ENCODE measurements at regions not wholly inside any gene's neighbourhood (a gene's known extent, or its start where the extent isn't known, plus 50 kb on each side); places are given as distances from the start of the nearest gene placed in this dataset.

DNA sequence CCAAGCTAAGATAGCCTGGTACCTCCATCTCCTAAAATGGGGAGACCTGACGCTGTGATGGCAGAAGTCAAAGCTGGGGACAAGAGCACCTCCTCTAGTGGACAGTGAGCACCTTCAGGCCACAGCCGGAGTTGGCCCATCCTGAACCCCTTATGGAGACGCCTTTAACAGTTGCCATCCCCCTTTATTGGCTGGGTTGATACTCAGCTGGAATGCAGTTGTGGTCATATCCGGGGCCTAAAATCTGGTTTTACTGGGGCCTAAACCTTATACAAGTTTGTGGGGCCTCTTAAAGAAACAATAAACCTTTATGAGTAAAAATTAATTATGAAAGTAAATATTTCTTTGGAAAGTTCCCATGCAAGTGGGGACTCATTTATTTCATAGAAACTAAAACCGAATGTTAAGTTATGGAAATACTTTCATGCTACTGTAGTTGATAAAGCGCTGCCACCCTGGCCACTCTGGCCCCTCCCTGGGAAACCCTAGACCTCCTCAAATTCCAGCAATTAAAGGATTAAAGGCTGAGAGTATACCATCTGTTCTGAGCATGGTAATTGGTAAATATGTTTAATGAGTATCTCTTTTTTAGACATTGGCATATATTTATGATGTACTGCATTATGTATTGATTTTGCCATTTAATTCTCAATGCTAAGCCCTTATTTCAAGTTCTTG is 95.1 kb upstream of the SASH1 start:
- Histone ChIP-seq H3K27me3 (ENCODE audit: control insufficient read depth, insufficient read depth, low read length) (no peaks in the 10 kb centered on the region), H3K4me3 (ENCODE audit: low read length) (no peak overlapping the region), H3K4me1 (ENCODE audit: control insufficient read depth, insufficient read depth, low read length) (no peaks in the 10 kb centered on the region), H3K9me3 (ENCODE audit: control insufficient read depth, insufficient read depth, low read length) (no peaks in the 10 kb centered on the region), H3K27ac (ENCODE audit: low read length) (no peak overlapping the region), H3K36me3 (ENCODE audit: control insufficient read depth, insufficient read depth, low read length) (no peaks in the 10 kb centered on the region)
- Mint-ChIP-seq H3K36me3 (no peaks in the 10 kb centered on the region), H3K27ac (no peak overlapping the region), H3K9me3 (no peaks in the 10 kb centered on the region), H3K4me1 (no peaks in the 10 kb centered on the region), H3K4me3 (no peak overlapping the region), H3K27me3 (ENCODE audit: low read depth in 2 of 2) (no peaks in the 10 kb centered on the region)
- ATAC-seq (no peak), DNase-seq (no peak)
- no peak for TF ChIP-seq CTCF (IDR thresholded peaks at IDR 0.05)
- 89% methylated on average over 6 of the region's 6 CpGs for WGBS (ENCODE audit: insufficient coverage)
- intact Hi-C loops (cut with micrococcal nuclease) = no loop called here

DNA sequence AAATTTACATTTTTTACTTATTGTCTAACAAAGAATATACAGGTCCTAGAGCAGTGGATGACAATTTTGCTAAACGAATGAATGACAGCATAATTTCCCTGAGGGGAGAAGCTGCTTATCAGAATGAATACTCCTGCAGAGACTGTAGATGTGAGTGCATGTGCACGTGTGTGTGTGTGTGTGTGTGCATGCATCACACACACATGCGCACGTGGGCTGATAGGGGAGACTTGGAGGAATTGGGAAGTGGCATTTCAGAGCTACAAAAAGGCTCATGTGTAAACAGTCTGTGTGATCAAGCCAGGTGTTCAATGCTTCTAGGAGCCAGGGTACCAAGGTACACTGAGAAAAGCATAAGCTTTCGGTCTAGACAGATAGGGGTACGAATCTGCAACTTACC is 93.5 kb upstream of the SASH1 start:
- no peaks in the 10 kb centered on the region for H3K4me1 Mint-ChIP-seq
- 79% methylated on average over 6 of the region's 6 CpGs for WGBS (ENCODE audit: insufficient coverage)
- no peaks in the 10 kb centered on the region for H3K9me3 Mint-ChIP-seq
- ATAC-seq = no peak
- no peaks in the 10 kb centered on the region for H3K36me3 ChIP-seq (ENCODE audit: control insufficient read depth, insufficient read depth, low read length)
- no peak for TF ChIP-seq CTCF (IDR thresholded peaks at IDR 0.05)
- no peaks in the 10 kb centered on the region for H3K27me3 ChIP-seq (ENCODE audit: control insufficient read depth, insufficient read depth, low read length)
- H3K27ac Mint-ChIP-seq = no peak overlapping the region
- H3K36me3 Mint-ChIP-seq = no peaks in the 10 kb centered on the region
- no peak overlapping the region for H3K27ac ChIP-seq (ENCODE audit: low read length)
- H3K4me3 Mint-ChIP-seq = no peak overlapping the region
- intact Hi-C loops (cut with micrococcal nuclease) = no loop called here
- H3K4me3 ChIP-seq (ENCODE audit: low read length) = no peak overlapping the region
- H3K4me1 ChIP-seq (ENCODE audit: control insufficient read depth, insufficient read depth, low read length) = no peaks in the 10 kb centered on the region
- H3K27me3 Mint-ChIP-seq (ENCODE audit: low read depth in 2 of 2) = no peaks in the 10 kb centered on the region
- DNase-seq = no peak
- no peaks in the 10 kb centered on the region for H3K9me3 ChIP-seq (ENCODE audit: control insufficient read depth, insufficient read depth, low read length)

DNA sequence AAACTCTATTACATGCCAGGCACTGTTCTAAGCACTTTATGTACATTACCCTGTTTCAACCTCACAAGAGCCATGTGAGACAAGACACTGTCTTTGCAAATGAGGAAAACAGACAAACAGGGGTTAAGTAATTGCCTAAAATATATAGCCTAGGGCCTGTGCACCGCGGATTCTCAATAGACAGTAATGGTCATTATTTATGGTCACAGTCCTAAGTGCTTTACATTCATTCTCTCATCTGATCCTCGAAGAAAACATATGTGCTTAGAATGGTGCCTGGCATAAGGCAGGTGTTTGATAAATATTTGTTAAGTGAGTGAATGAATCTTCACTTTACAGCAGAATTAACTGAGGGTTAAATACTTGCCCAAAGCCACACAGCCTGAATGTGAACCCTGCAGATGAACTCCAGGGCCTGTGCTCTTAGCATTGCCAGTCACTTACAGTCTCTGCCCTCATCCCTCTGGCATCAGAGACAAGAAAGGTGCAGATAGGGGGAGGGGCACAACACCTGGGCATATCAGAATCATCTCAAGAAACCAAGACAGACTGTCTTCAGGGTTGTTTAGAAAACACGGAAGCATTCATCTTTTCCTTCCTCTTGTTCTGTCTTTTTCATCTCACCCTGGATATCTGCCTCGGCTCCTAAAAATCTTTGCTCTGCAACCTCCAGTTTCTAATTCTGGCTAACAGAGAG is 92.8 kb upstream of the SASH1 start:
- Mint-ChIP-seq H3K4me3 (no peak overlapping the region), H3K9me3 (no peaks in the 10 kb centered on the region), H3K4me1 (no peaks in the 10 kb centered on the region), H3K36me3 (no peaks in the 10 kb centered on the region), H3K27me3 (ENCODE audit: low read depth in 2 of 2) (no peaks in the 10 kb centered on the region), H3K27ac (no peak overlapping the region)
- intact Hi-C loops (cut with micrococcal nuclease) = no loop called here
- Histone ChIP-seq H3K4me3 (ENCODE audit: low read length) (no peak overlapping the region), H3K9me3 (ENCODE audit: control insufficient read depth, insufficient read depth, low read length) (no peaks in the 10 kb centered on the region), H3K27ac (ENCODE audit: low read length) (no peak overlapping the region), H3K36me3 (ENCODE audit: control insufficient read depth, insufficient read depth, low read length) (no peaks in the 10 kb centered on the region), H3K4me1 (ENCODE audit: control insufficient read depth, insufficient read depth, low read length) (no peaks in the 10 kb centered on the region), H3K27me3 (ENCODE audit: control insufficient read depth, insufficient read depth, low read length) (no peaks in the 10 kb centered on the region)
- ATAC-seq (no peak), DNase-seq (no peak)
- TF ChIP-seq CTCF (IDR thresholded peaks at IDR 0.05) = no peak
- 89% methylated on average over 4 of the region's 5 CpGs for WGBS (ENCODE audit: insufficient coverage)
